ENCODE measurements at regions not wholly inside any gene's neighbourhood (a gene's known extent, or its start where the extent isn't known, plus 50 kb on each side); places are given as distances from the start of the nearest gene placed in this dataset.
A peak's percentile ranks its signal among the peaks of the same experiment; 100 is the strongest.

DNA sequence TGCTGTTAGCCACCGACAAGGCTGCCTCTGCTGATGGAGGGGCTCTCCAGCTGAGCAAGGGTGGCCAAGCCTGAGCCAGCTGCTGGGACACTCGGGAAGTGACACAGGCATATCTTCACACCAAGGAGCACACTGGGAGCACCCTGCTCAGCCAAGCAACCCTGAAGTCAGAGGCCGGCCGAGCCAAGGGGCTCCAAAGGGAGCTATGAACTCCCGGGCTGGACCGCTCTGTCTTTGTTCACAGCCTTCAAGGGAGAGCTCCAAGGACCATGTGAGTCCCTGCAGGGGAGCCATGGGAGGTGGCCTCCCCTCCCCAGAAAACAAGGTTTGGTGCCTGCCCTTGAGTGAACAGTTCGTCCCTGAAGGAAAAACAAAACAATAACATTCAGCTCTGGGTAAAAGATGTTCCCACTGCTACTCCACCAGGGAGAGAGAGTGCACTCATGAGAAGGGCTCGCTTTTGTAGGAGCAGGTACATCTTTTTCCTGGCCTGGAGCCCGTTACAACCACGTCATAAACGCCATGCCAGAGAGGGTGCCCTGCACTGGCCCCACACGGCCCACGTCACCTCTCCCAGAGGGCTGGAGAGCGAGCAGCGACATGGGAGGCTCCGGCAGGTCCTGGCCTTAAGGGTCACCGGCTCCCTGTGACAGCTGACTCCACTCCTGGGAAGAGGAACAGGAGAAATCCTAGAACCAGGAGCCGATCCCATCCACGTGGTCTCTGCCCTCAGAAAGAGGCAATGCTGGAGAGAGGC lies 56.3 kb upstream of the SLC25A33 start:
- no peak overlapping the region for H3K4me3 ChIP-seq (replicated peaks in 1 of 2; ENCODE audit: low read depth in 2 of 2, low read length in 2 of 2)
- TF ChIP-seq, protein P1, sequence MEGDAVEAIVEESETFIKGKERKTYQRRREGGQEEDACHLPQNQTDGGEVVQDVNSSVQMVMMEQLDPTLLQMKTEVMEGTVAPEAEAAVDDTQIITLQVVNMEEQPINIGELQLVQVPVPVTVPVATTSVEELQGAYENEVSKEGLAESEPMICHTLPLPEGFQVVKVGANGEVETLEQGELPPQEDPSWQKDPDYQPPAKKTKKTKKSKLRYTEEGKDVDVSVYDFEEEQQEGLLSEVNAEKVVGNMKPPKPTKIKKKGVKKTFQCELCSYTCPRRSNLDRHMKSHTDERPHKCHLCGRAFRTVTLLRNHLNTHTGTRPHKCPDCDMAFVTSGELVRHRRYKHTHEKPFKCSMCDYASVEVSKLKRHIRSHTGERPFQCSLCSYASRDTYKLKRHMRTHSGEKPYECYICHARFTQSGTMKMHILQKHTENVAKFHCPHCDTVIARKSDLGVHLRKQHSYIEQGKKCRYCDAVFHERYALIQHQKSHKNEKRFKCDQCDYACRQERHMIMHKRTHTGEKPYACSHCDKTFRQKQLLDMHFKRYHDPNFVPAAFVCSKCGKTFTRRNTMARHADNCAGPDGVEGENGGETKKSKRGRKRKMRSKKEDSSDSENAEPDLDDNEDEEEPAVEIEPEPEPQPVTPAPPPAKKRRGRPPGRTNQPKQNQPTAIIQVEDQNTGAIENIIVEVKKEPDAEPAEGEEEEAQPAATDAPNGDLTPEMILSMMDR (IDR thresholded peaks at IDR 0.05; ENCODE audit: low read depth, low read length) = no peak
- no peak for DNase-seq (ENCODE audit: low read depth in 2 of 2)

DNA sequence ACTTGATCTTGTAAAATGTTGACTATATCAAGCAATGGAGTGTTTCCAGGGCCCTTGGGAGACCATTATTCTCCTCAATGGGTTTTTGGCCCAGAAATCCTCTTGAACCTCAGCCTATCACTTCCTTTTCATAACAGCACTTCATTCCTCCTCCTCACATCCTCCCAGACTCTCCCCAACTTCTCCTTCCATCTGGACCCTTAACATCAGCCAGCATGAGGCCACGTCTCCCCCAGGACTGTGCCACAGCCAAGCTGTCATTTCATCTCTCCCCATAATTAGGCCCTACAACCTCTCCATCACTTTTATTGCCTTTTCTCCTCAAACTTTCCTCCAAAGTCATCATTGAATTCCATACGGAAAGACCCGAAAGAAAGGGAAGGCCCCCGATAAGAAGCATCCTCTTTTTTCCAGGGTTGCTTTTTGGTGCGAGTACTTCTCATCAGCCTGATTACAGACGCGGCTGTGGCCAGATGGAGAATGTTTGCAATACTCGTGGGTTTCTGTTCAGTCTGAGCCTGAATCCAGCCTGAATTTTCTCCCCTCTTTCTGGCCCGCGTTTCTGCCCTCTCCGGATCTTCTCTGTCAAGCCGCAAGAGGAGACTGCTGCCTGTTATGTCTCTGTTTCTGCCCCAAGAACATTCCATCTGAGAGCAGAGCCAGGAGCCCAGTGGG lies 52.7 kb upstream of the SLC25A33 start:
- TF ChIP-seq, protein P1 (IDR thresholded peaks at IDR 0.05; ENCODE audit: low read depth, low read length) = no peak
- peak in 1 of 2 donors; percentile 25 for DNase-seq (ENCODE audit: low read depth in 2 of 2)
- no peak overlapping the region for H3K4me3 ChIP-seq (replicated peaks in 1 of 2; ENCODE audit: low read depth in 2 of 2, low read length in 2 of 2)
